ENCODE measurements at regions not wholly inside any gene's neighbourhood (a gene's known extent, or its start where the extent isn't known, plus 50 kb on each side); places are given as distances from the start of the nearest gene placed in this dataset.
"Not testable (repeated sequence)": the region's sequence is repeated elsewhere in the genome, so short reads cannot be mapped to it uniquely, and the experiment has no call there.

- H2BK20ac ChIP-seq (ENCODE audit: low read length); FAIRE-seq; H3K4me1 ChIP-seq (replicated peaks in 1 of 4; ENCODE audit: control insufficient read depth in 3 of 4, insufficient read depth in 4 of 4, low read length in 3 of 4); H3K79me2 ChIP-seq (ENCODE audit: control insufficient read depth in 1 of 2, insufficient read depth in 2 of 2, low read length in 2 of 2); H2BK15ac ChIP-seq (ENCODE audit: low read length); H4K91ac ChIP-seq (replicated peaks; ENCODE audit: insufficient read length, low read length); H2BK12ac ChIP-seq (ENCODE audit: low read depth, low read length); H2BK5ac ChIP-seq (ENCODE audit: low read depth, low read length); H3K14ac ChIP-seq (ENCODE audit: insufficient read length); H3K36me3 ChIP-seq (ENCODE audit: control insufficient read depth in 2 of 4, insufficient read depth in 4 of 4, low read length in 3 of 4); H4K20me1 ChIP-seq (replicated peaks in 1 of 2; ENCODE audit: control insufficient read depth in 1 of 2, insufficient read depth in 2 of 2, low read length in 2 of 2); H3K4ac ChIP-seq (replicated peaks; ENCODE audit: insufficient read length, low read depth, low read length); H3K18ac ChIP-seq (ENCODE audit: extremely low read depth, low read length); CTCF ChIA-PET (ENCODE audit: partially characterized antibody); POLR2A ChIA-PET (ENCODE audit: partially characterized antibody); H3K23ac ChIP-seq (ENCODE audit: insufficient read length); H3K4me2 ChIP-seq (ENCODE audit: insufficient read depth in 1 of 2, low read depth in 2 of 2, low read length in 2 of 2); H3K56ac ChIP-seq (replicated peaks; ENCODE audit: insufficient read length, low read depth, low read length); H3K79me1 ChIP-seq (ENCODE audit: low read depth, low read length); H3K23me2 ChIP-seq (ENCODE audit: low read depth, low read length); H2AFZ ChIP-seq (ENCODE audit: low read length); DNase-seq (ENCODE audit: low read depth in 1 of 2, low spot score in 2 of 2); H3K27me3 ChIP-seq (replicated peaks in 1 of 4; ENCODE audit: control insufficient read depth in 3 of 4, extremely low read depth in 1 of 4, insufficient read depth in 3 of 4, low read length in 3 of 4); H3K4me3 ChIP-seq (ENCODE audit: extremely low read depth in 1 of 4, insufficient read depth in 2 of 4, low read depth in 3 of 4, low read length in 4 of 4); H3K27ac ChIP-seq (ENCODE audit: low read depth, low read length); H4K5ac ChIP-seq (ENCODE audit: insufficient read length, low read depth, low read length); H2AK5ac ChIP-seq (ENCODE audit: low read depth, low read length); H4K8ac ChIP-seq (ENCODE audit: extremely low read depth, insufficient read depth, low read length); H2BK120ac ChIP-seq (replicated peaks; ENCODE audit: low read depth, low read length); H3K9ac ChIP-seq (replicated peaks in 1 of 4; ENCODE audit: extremely low read depth in 1 of 4, low read depth in 3 of 4, low read length in 3 of 4): not testable (repeated sequence)
- 94% methylated on average over 11 of the region's 29 CpGs; no CpG with 5 or more reads in 1 of the 2 experiments for WGBS, 2 experiments (ENCODE audit: extremely low coverage in 1 of 2, insufficient coverage in 1 of 2, insufficient read length in 1 of 2, insufficient replicate concordance in 2 of 2, low coverage in 1 of 2, low lambda C conversion rate in 2 of 2, missing lambda C conversion rate in 1 of 2)
- H3K9me3 ChIP-seq (ENCODE audit: insufficient read depth in 2 of 2, low read depth in 1 of 2, low read length in 1 of 2): peaks cover 0 to 17% of the 10 kb centered on the region in 2 experiments; a peak in 1 of 4 replicates
Observed at GRCh38 chr16:32116533-32116932, 136.6 kb upstream of the TP53TG3D start.

- H3K56ac ChIP-seq (replicated peaks; ENCODE audit: insufficient read length, low read depth, low read length); H2BK5ac ChIP-seq (ENCODE audit: low read depth, low read length); H3K4me2 ChIP-seq (ENCODE audit: insufficient read depth in 1 of 2, low read depth in 2 of 2, low read length in 2 of 2); H3K36me3 ChIP-seq (ENCODE audit: control insufficient read depth in 2 of 4, insufficient read depth in 4 of 4, low read length in 3 of 4); CTCF ChIA-PET (ENCODE audit: partially characterized antibody); H3K23me2 ChIP-seq (ENCODE audit: low read depth, low read length); FAIRE-seq; H2AFZ ChIP-seq (ENCODE audit: low read length); H3K79me2 ChIP-seq (ENCODE audit: control insufficient read depth in 1 of 2, insufficient read depth in 2 of 2, low read length in 2 of 2); H3K4me3 ChIP-seq (ENCODE audit: extremely low read depth in 1 of 4, insufficient read depth in 2 of 4, low read depth in 3 of 4, low read length in 4 of 4); H3K23ac ChIP-seq (ENCODE audit: insufficient read length); POLR2A ChIA-PET (ENCODE audit: partially characterized antibody); H2BK12ac ChIP-seq (ENCODE audit: low read depth, low read length); H4K5ac ChIP-seq (ENCODE audit: insufficient read length, low read depth, low read length); H3K79me1 ChIP-seq (ENCODE audit: low read depth, low read length); H3K27ac ChIP-seq (ENCODE audit: low read depth, low read length); H3K4ac ChIP-seq (replicated peaks; ENCODE audit: insufficient read length, low read depth, low read length); H3K9ac ChIP-seq (replicated peaks in 1 of 4; ENCODE audit: extremely low read depth in 1 of 4, low read depth in 3 of 4, low read length in 3 of 4); H4K8ac ChIP-seq (ENCODE audit: extremely low read depth, insufficient read depth, low read length); H4K91ac ChIP-seq (replicated peaks; ENCODE audit: insufficient read length, low read length); H4K20me1 ChIP-seq (replicated peaks in 1 of 2; ENCODE audit: control insufficient read depth in 1 of 2, insufficient read depth in 2 of 2, low read length in 2 of 2); H2BK120ac ChIP-seq (replicated peaks; ENCODE audit: low read depth, low read length); H3K27me3 ChIP-seq (replicated peaks in 1 of 4; ENCODE audit: control insufficient read depth in 3 of 4, extremely low read depth in 1 of 4, insufficient read depth in 3 of 4, low read length in 3 of 4); H2BK15ac ChIP-seq (ENCODE audit: low read length); H2AK5ac ChIP-seq (ENCODE audit: low read depth, low read length); H2BK20ac ChIP-seq (ENCODE audit: low read length); DNase-seq (ENCODE audit: low read depth in 1 of 2, low spot score in 2 of 2); H3K14ac ChIP-seq (ENCODE audit: insufficient read length); H3K4me1 ChIP-seq (replicated peaks in 1 of 4; ENCODE audit: control insufficient read depth in 3 of 4, insufficient read depth in 4 of 4, low read length in 3 of 4); H3K18ac ChIP-seq (ENCODE audit: extremely low read depth, low read length): not testable (repeated sequence)
- 71 to 100% methylated on average over 1 of the region's 1 CpG for WGBS, 2 experiments (ENCODE audit: extremely low coverage in 1 of 2, insufficient coverage in 1 of 2, insufficient read length in 1 of 2, insufficient replicate concordance in 2 of 2, low coverage in 1 of 2, low lambda C conversion rate in 2 of 2, missing lambda C conversion rate in 1 of 2)
- peaks cover 0 to 17% of the 10 kb centered on the region in 2 experiments; a peak in 1 of 4 replicates for H3K9me3 ChIP-seq (ENCODE audit: insufficient read depth in 2 of 2, low read depth in 1 of 2, low read length in 1 of 2)
Observed at GRCh38 chr16:32120372-32120771, 132.7 kb upstream of the TP53TG3D start.
